HG03521 (cell line): ENCODE measurements at regions not wholly inside any gene's neighbourhood (a gene's known extent, or its start where the extent isn't known, plus 50 kb on each side); places are given as distances from the start of the nearest gene placed in this dataset.

Experiments
- ATAC-seq: cut with Tn5 transposase; IDR thresholded peaks from one replicate; pipeline ENCODE4 v1.9.1; 2021; ENCODE audit warnings: mild to moderate bottlenecking, moderate library complexity; ENCODE audit not compliant: unreplicated experiment

GRCh38 chr9:109549386-109549785 lies 51.3 kb upstream of the PTPN3 start:
- ATAC-seq: no peak

- no peak for ATAC-seq
These were observed 53.5 kb upstream of the PTPN3 start for GRCh38 chr9:109551651-109552050.

- ATAC-seq: no peak
These were observed 57.1 kb upstream of the PTPN3 start for GRCh38 chr9:109555215-109555614.

- no peak for ATAC-seq
These were observed 58.0 kb upstream of the PTPN3 start for GRCh38 chr9:109556061-109556460.

- ATAC-seq: no peak
These were observed 58.7 kb upstream of the PTPN3 start for GRCh38 chr9:109556786-109557185.

- no peak for ATAC-seq
These were observed 59.4 kb upstream of the PTPN3 start for GRCh38 chr9:109557481-109557880.

- ATAC-seq: no peak
These were observed 60.6 kb upstream of the PTPN3 start for GRCh38 chr9:109558718-109559151.

GRCh38 chr9:109560470-109561132 lies 62.5 kb upstream of the PTPN3 start:
- no peak for ATAC-seq

- no peak for ATAC-seq
These were observed 63.0 kb upstream of the PTPN3 start for GRCh38 chr9:109561137-109561536.

GRCh38 chr9:109568089-109568488 lies 70.0 kb upstream of the PTPN3 start:
- ATAC-seq: no peak

GRCh38 chr9:109568568-109569210 lies 70.6 kb upstream of the PTPN3 start:
- ATAC-seq: no peak

- peak; percentile 46 for ATAC-seq
These were observed 76.2 kb upstream of the PTPN3 start for GRCh38 chr9:109574061-109574882.

GRCh38 chr9:109576762-109577161 lies 78.7 kb upstream of the PTPN3 start:
- ATAC-seq: no peak

- ATAC-seq: no peak
These were observed 81.3 kb upstream of the PTPN3 start for GRCh38 chr9:109579191-109579948.

- ATAC-seq: no peak
These were observed 84.3 kb upstream of the PTPN3 start for GRCh38 chr9:109582386-109582785.

- no peak for ATAC-seq
These were observed 86.1 kb upstream of the PTPN3 start for GRCh38 chr9:109584205-109584604.

GRCh38 chr9:109585796-109586195 lies 87.7 kb upstream of the PTPN3 start:
- no peak for ATAC-seq

GRCh38 chr9:109586993-109587392 lies 88.9 kb upstream of the PTPN3 start:
- no peak for ATAC-seq

- no peak for ATAC-seq
These were observed 90.3 kb upstream of the PTPN3 start for GRCh38 chr9:109588415-109588814.

GRCh38 chr9:109590966-109591365 lies 92.9 kb upstream of the PTPN3 start:
- ATAC-seq: no peak

- no peak for ATAC-seq
These were observed 93.6 kb upstream of the PTPN3 start for GRCh38 chr9:109591691-109592090.
